ENCODE measurements at regions not wholly inside any gene's neighbourhood (a gene's known extent, or its start where the extent isn't known, plus 50 kb on each side); places are given as distances from the start of the nearest gene placed in this dataset.
"Not testable (repeated sequence)": the region's sequence is repeated elsewhere in the genome, so short reads cannot be mapped to it uniquely, and the experiment has no call there.

- DNase-seq (ENCODE audit: low spot score) = no peak
Measured at GRCh38 chr5:50501491-50502228, 60.6 kb upstream of the EMB start.

- not testable (repeated sequence) for DNase-seq (ENCODE audit: low spot score)
Measured at GRCh38 chr5:50513028-50513457, 72.0 kb upstream of the EMB start.

DNA sequence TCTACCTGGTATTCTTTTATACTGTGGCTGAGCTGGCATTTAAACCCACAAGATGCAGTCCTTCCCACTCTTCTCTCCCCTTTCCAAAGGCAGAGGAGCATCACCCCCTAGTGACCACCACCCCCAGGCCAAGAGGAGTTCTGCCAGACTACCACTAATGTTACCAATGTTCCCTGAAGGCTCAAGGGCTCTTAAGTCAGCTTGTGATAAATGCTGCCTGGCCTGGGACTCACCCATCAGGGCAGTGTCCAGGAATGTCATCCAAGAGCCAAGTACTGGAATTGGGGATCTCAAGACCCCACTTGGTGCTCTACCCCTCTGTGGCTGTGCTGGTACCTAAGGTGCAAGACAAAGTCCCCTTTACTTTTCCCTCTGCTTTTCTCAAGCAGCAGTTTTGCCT is 80.0 kb upstream of the EMB start:
- DNase-seq (ENCODE audit: low spot score) = not testable (repeated sequence)

GRCh38 chr5:50527514-50528060 is 86.5 kb upstream of the EMB start:
- DNase-seq (ENCODE audit: low spot score) = not testable (repeated sequence)

DNA sequence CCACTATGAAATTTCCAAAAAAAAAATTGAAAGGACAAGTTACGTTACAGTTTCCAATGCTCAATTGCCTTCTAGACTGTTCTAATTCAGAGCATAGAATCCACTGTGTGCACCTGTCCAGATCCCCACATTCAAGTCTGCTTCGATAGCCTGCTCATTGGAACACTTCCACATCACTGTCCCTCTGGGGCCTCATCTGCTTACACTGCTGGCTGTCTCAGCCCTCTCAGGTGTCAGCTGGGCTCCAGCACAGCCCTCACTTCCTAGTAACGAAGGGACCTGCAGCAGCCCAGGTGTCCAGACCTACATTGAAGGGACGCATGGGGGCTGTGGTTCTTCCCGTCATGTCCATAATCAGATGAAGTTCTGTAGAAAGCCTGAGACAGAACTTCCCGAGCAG is 94.3 kb upstream of the EMB start:
- DNase-seq (ENCODE audit: low spot score) = no peak

DNA sequence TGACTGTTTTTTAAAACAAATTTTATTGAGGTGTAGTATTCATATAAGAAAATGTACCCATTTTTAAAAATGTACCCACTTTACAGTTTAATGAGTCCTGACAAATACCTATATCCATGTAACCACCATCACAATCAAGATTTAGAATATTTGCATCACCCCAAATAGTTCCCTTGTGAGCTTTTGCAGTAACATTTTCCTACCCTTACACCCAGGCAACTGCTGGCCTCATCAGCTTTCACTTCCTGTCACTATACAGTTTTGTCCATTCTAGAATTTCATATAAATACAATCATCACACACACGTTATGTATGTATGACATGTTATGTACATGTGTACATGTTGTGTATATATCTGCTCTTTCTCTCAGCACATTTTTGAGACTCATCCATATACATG is 96.4 kb upstream of the EMB start:
- DNase-seq (ENCODE audit: low spot score) = not testable (repeated sequence)

DNA sequence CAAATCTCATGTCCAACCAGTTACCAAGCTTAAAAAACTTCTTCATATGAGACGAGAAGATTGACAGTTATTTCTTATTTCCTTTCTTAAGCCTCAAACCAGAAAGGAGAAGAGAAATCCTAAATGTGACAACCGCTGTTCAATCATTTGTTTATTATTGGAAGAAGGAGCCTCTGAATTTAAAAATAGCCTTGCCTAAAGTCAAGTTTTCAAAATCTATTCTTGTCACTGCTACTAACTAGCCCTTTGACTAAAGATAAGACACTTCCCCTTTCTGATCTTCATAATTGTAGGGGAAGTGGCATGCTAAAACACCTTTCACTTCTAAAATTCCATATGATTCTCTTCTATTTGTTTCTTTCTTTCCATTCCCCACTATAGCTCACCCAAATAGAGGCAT is 106.2 kb upstream of the EMB start:
- no peak for DNase-seq (ENCODE audit: low spot score)

DNA sequence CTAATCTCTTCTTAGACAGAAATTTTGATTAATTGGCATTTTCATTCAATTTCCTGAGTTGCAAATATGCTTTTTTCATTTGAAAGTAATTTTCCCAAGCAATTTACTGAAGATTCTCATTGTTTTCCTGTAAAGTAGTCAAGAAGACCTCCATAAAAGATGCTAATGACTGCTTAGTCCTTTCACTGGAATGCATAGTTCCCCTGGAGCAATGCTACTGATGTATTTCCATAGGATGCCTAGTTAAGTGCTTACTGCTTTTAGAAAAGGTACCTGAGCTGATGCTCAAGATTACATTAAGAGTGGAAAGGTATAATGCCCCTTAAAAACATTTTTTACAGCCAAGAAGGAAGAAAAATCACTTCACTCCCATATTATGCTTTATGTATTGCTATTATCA is 109.2 kb upstream of the EMB start:
- no peak for DNase-seq (ENCODE audit: low spot score)

DNA sequence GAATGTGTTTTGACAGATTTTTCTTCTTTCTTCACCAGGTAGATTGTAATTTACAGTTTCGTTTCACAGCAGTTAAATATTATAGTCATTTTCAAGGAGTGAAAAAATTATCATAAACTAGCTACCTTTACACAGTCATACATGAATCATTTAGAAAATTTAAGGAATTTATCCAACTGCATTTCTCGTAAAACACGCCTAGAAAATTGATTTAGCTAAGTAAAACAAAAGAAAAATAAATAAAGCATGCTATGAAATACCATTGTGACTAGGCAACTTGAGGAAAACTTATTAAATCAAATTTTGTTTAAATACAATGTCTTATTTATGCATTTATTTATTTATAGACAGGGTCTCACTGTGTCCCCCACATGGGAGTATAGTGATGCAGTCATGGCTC is 109.9 kb upstream of the EMB start:
- DNase-seq (ENCODE audit: low spot score) = no peak

DNA sequence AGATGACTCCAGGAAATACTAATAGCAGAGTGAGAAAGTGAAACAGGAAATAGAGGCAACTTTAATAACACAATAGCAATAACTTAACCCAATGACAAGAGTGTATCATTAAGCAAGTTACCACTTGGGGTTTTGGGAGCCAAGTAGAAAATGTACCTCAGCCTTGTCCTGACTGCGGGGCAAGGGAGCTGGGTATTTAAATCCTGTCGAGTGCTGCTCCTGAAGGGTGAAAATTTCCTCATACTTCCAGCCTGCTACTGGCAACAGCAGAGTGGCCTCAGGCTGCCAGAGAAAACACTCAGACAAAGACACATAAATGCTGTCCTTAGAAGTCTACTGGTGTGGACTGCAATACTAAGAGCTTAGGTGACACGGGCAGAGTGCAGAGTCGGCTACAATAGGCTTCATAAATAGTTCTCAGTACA is 112.5 kb upstream of the EMB start:
- DNase-seq (ENCODE audit: low spot score) = no peak

GRCh38 chr5:50558640-50559039 is 107.8 kb upstream of the PARP8 start:
- not testable (repeated sequence) for DNase-seq (ENCODE audit: low spot score)

DNA sequence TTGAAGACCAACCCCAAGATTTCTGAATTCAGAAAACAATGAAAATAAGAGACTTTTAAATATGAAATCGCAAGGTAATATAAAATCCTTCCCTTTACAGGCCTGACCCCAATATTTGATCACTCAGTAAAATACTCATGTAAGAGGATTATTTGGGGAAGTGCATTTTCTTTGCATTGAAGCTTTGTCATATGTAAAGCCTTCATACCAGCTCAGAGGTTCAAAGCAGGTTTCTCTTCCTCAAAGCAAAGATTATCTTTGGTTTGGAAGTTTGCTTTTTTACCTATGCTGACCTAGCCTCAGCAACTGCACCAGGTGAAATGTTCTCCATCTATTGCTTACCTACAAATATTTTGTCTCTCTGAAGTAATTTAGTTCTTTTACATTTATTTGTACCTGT is 106.5 kb upstream of the PARP8 start:
- DNase-seq (ENCODE audit: low spot score) = no peak

- no peak for DNase-seq (ENCODE audit: low spot score)
Measured at GRCh38 chr5:50562694-50563093, 103.7 kb upstream of the PARP8 start.

DNA sequence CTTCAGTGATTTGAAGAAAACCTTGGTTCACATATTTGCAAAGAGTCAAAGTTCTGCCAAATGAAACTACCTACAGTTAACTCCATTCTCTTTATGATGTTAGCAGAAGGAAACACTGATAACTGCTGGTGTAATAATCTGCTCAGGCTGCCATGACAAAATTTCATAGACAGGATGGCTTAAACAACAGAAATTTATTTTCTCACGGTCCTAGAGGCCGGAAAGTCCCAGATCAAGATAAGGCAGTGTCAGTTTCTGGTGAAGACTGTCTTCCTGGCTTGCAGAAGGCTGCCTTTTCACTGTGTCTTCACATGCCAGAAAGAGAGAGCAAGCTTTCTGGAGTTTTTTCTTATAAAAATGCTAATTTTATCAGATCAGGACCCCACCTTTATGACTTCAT is 102.4 kb upstream of the PARP8 start:
- no peak for DNase-seq (ENCODE audit: low spot score)

DNA sequence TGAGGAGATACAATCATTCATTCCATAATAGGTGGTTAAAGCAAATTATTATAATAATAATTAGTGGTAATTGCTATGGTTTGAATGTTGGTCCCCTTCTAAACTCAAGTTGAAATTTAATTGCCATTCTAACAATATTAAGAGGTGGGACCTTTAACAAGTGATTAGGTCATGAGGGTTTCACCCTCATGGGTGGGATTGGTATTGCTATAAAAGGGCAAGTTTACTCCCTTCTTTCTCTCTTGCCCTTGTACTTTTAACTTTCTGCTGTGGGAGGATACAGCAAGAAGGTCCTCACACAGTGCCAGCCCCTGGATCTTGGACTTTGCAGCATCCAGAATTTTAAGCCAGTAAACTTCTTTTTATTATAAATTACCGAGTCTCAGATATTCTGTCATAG is 101.9 kb upstream of the PARP8 start:
- no peak for DNase-seq (ENCODE audit: low spot score)

DNA sequence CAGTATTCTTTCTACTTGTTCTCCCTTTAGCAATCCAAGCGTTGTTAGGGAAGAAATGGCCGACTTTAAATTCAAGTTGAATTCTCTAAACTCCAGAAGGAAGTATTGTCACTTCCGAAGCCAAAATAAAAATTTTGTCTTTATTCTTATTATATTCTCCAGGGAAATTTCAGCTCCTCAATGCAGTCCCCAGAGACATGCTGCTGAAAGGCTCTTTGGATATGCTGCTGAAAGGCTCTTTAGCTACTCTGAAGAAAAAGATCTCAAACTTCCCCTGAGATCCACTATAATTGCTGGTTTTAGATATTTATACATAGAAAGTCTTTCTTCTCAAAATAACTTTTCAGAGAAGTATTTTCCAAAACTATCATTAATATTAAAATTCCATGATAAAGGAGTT is 92.3 kb upstream of the PARP8 start:
- no peak for DNase-seq (ENCODE audit: low spot score)

- DNase-seq (ENCODE audit: low spot score) = no peak
Measured at GRCh38 chr5:50575740-50576139, 90.7 kb upstream of the PARP8 start.

GRCh38 chr5:50576265-50576664 is 90.2 kb upstream of the PARP8 start:
- DNase-seq (ENCODE audit: low spot score) = no peak

DNA sequence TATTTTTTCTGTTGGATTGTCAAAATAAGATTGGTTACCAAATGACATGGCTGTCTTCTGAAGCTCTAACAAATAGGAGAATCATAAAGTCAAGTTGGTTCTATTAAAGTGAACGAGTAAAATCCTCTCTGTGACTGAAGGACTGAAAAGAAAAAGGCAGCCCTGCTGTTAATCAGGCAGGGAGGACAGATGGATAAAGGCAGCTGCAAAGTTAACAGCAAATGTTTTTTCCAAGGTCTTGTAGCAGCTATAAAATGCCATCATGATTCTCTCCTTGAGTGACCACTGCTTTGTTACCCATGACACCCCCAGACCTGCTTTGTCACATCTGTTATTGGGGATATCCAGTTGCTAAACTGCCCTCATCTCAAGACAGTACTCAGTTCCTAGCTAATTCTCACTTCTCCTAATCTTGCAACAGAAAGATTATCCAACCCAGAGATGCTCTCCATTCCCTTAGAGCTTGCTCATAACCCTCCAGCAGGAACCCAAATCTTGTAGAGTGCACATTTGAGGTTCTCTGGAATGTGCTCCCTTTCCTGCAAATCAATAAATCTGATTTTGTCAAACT is 89.7 kb upstream of the PARP8 start:
- DNase-seq (ENCODE audit: low spot score) = no peak

- no peak for DNase-seq (ENCODE audit: low spot score)
Measured at GRCh38 chr5:50580506-50580905, 85.9 kb upstream of the PARP8 start.

DNA sequence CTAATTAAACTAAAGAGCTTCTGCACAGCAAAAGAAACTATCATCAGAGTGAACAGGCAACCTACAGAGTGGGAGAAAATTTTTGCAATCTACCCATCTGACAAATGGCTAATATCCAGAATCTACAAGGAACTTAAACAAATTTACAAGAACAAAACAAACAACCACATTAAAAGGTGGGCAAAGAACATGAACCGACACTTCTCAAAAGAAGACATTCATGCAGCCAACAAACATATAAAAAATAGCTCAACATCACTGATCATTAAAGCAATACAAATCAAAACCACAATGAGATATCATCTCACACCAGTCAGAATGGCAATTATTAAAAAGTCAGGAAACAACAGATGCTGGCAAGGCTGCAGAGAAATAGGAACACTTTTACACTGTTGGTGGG is 84.6 kb upstream of the PARP8 start:
- DNase-seq (ENCODE audit: low spot score) = not testable (repeated sequence)

DNA sequence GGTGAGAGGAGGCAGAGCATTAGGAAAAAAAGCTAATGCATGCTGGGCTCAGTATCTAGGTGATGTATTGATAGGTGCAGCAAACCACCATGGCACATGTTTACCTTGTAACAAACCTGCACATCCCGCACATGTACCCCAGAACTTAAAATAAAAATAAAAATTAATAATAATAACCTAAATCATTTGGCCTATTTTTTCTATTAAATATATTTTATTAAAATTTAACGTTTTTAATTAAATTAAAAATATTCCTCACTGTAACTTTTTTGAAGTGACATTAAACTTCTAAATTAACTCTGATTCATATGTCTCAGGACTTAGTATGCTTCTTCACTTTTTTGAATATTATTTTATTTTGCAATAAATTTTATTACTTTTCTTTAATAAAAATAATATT is 83.7 kb upstream of the PARP8 start:
- DNase-seq (ENCODE audit: low spot score) = no peak

DNA sequence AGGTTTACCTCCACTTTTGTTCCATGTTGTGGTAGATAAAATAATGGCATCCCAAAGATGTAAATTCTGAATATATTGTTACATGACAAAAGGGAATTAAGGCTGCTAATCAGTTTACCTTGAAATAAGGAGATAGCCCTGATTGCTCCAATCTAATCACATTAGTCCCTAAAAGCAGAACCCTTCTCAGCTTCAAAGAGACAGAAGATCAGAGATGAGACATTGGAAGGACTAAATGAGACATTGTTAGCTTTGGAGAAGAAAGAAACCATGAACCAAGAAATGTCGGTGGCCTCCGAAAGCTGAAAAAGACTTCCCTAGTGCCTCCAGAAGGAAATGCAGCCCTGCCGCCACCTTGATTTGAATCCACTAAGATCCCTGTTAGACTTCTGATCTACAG is 82.8 kb upstream of the PARP8 start:
- DNase-seq (ENCODE audit: low spot score) = no peak

DNA sequence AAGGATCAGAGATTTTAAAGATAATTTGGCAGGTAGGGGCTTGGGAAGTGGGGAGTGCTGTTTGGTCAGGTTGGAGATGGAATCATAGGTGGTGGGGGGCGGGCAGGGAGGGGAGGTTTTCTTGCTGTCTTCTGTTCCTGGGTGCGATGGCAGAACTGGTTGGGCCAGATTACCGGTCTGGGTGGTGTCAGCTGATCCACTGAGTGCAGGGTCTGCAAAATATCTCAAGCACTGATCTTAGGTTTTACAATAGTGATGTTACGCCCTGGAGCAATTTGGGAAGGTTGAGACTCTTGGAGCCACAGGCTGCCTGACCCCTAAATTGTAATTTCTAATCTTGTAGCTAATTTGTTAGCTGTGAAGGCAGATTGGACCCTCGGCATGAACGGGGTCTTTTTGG is 78.0 kb upstream of the PARP8 start:
- not testable (repeated sequence) for DNase-seq (ENCODE audit: low spot score)

All from hepatic stellate cell (primary cell).